SK-N-SH treated with all-trans-retinoic acid at 6 μM for 48 hours (cell line): ENCODE measurements at regions not wholly inside any gene's neighbourhood (a gene's known extent, or its start where the extent isn't known, plus 50 kb on each side); places are given as distances from the start of the nearest gene placed in this dataset.

Experiments used
- ATAC-seq: fragments of 200-7000 bp; cut with Tn5 transposase; 3 replicates; pipeline ENCODE4 v1.9.1; 2020; ENCODE audit warnings: mild to moderate bottlenecking, moderate library complexity
- ARNTL ChIP-seq: fragments of 450-650 bp; formaldehyde crosslinking; IDR thresholded peaks from 2 replicates; pipeline ENCODE4 v1.5.0; 2020; ENCODE audit warnings: low read depth, mild to moderate bottlenecking, moderate library complexity, borderline replicate concordance
- BACH2 ChIP-seq: fragments of 250-450 bp; sonication (Bioruptor Pico); IDR thresholded peaks from 2 replicates; pipeline ENCODE4 v1.9.0; 2021; ENCODE audit warnings: mild to moderate bottlenecking, borderline replicate concordance
- CREB5 ChIP-seq: fragments of 250-450 bp; sonication (Bioruptor Pico); IDR thresholded peaks from 2 replicates; pipeline ENCODE4 v1.5.1; 2020; ENCODE audit warnings: low read depth, mild to moderate bottlenecking, moderate library complexity
- CSDC2 ChIP-seq: fragments of 250-450 bp; sonication (Bioruptor Pico); IDR thresholded peaks from 2 replicates; pipeline ENCODE4 v1.5.0; 2020; ENCODE audit warnings: mild to moderate bottlenecking, moderate library complexity
- CSRNP3 ChIP-seq: fragments of 250-450 bp; sonication (Bioruptor Pico); IDR thresholded peaks from 2 replicates; pipeline ENCODE4 v1.5.1; 2021; ENCODE audit warnings: mild to moderate bottlenecking, moderate library complexity
- ESRRG ChIP-seq: fragments of 250-450 bp; sonication (Bioruptor Pico); IDR thresholded peaks from 2 replicates; pipeline ENCODE4 v1.6.1; 2021; ENCODE audit warnings: mild to moderate bottlenecking
- GLIS3 ChIP-seq: fragments of 250-450 bp; sonication (Bioruptor Pico); IDR thresholded peaks from 2 replicates; pipeline ENCODE4 v1.5.0; 2020; ENCODE audit warnings: mild to moderate bottlenecking, moderate library complexity
- ISL1 ChIP-seq: fragments of 250-450 bp; sonication (Bioruptor Pico); IDR thresholded peaks from 2 replicates; pipeline ENCODE4 v2.1.2; 2022; ENCODE audit warnings: mild to moderate bottlenecking, moderate library complexity
- OSR1 ChIP-seq: fragments of 250-450 bp; sonication (Bioruptor Pico); IDR thresholded peaks from 2 replicates; pipeline ENCODE4 v1.8.0; 2022; ENCODE audit warnings: moderate library complexity, mild to moderate bottlenecking, inconsistent platforms
- PPARA ChIP-seq: fragments of 250-450 bp; sonication (Bioruptor Pico); IDR thresholded peaks from 2 replicates; pipeline ENCODE4 v1.5.0; 2020; ENCODE audit warnings: mild to moderate bottlenecking, borderline replicate concordance
- RARB ChIP-seq: fragments of 250-450 bp; sonication (Bioruptor Pico); IDR thresholded peaks from 2 replicates; pipeline ENCODE4 v1.8.0; 2021; ENCODE audit warnings: mild to moderate bottlenecking, moderate library complexity
- SNAI2 ChIP-seq: fragments of 250-450 bp; sonication (Bioruptor Pico); IDR thresholded peaks from 2 replicates; pipeline ENCODE4 v1.5.0; 2020; ENCODE audit warnings: mild to moderate bottlenecking, moderate library complexity
- TCF4 ChIP-seq: fragments of 250-450 bp; sonication (Bioruptor Pico); IDR thresholded peaks from 2 replicates; pipeline ENCODE4 v1.8.0; 2021; ENCODE audit warnings: mild to moderate bottlenecking, moderate library complexity, borderline replicate concordance
- TSHZ2 ChIP-seq: fragments of 250-450 bp; sonication (Bioruptor Pico); IDR thresholded peaks from 2 replicates; pipeline ENCODE4 v1.5.0; 2020; ENCODE audit warnings: mild to moderate bottlenecking, moderate library complexity
- ZC3H10 ChIP-seq: fragments of 250-450 bp; sonication (Bioruptor Pico); IDR thresholded peaks from 2 replicates; pipeline ENCODE4 v1.5.1; 2021; ENCODE audit warnings: mild to moderate bottlenecking, moderate library complexity
- ZFP30 ChIP-seq: fragments of 450-650 bp; formaldehyde crosslinking; IDR thresholded peaks from 2 replicates; pipeline ENCODE4 v1.5.0; 2022; ENCODE audit warnings: mild to moderate bottlenecking, moderate library complexity
- ZNF565 ChIP-seq: fragments of 450-650 bp; formaldehyde crosslinking; conservative IDR thresholded peaks from 2 replicates; pipeline ENCODE4 v1.5.0; 2020; ENCODE audit warnings: low read depth, mild to moderate bottlenecking, moderate library complexity
- ZNF70 ChIP-seq: fragments of 450-650 bp; formaldehyde crosslinking; IDR thresholded peaks from 2 replicates; pipeline ENCODE4 v1.5.0; 2020; ENCODE audit warnings: mild to moderate bottlenecking, moderate library complexity
- ZNF8 ChIP-seq: fragments of 450-650 bp; formaldehyde crosslinking; IDR thresholded peaks from 2 replicates; pipeline ENCODE4 v1.5.0; 2020; ENCODE audit warnings: mild to moderate bottlenecking, moderate library complexity
- TF ChIP-seq, protein P1 (sequence below): fragments of 250-450 bp; sonication (Bioruptor Pico); IDR thresholded peaks from 2 replicates; pipeline ENCODE4 v1.8.0; 2020; ENCODE audit warnings: mild to moderate bottlenecking, moderate library complexity, borderline replicate concordance

GRCh38 chr5:82494942-82495341 is 216.8 kb upstream of the RPS23 start:
- no peak for ATAC-seq
- TF ChIP-seq CREB5 (CRISPR knock-in tag) (no peak), CSRNP3 (no peak), ZNF70 (no peak), PPARA (CRISPR knock-in tag) (no peak), ESRRG (CRISPR knock-in tag) (no peak), ARNTL (no peak), RARB (CRISPR knock-in tag) (no peak), BACH2 (CRISPR knock-in tag) (no peak), ISL1 (no peak), TSHZ2 (CRISPR knock-in tag) (no peak), TCF4 (CRISPR knock-in tag) (no peak)

GRCh38 chr5:82493221-82493620 is 215.1 kb upstream of the RPS23 start:
- TF ChIP-seq ZNF565 (CRISPR knock-in tag) (no peak), OSR1 (CRISPR knock-in tag) (no peak), GLIS3 (CRISPR knock-in tag) (no peak), CSDC2 (CRISPR knock-in tag) (no peak), TSHZ2 (CRISPR knock-in tag) (no peak), ZC3H10 (CRISPR knock-in tag) (no peak), BACH2 (CRISPR knock-in tag) (no peak), ZNF70 (no peak), ZFP30 (CRISPR knock-in tag) (no peak)
- no peak for ATAC-seq

GRCh38 chr5:82491397-82491796 is 213.2 kb upstream of the RPS23 start:
- no peak for TF ChIP-seq GLIS3 (CRISPR knock-in tag)
- no peak for TF ChIP-seq CSRNP3
- TF ChIP-seq CSDC2 (CRISPR knock-in tag), result no peak
- TF ChIP-seq ZNF8 (CRISPR knock-in tag), result no peak
- TF ChIP-seq TCF4 (CRISPR knock-in tag), result no peak
- no peak for TF ChIP-seq SNAI2 (CRISPR knock-in tag)
- TF ChIP-seq ZNF565 (CRISPR knock-in tag), result no peak
- TF ChIP-seq ARNTL, result no peak
- TF ChIP-seq RARB (CRISPR knock-in tag), result no peak
- TF ChIP-seq, protein P1, sequence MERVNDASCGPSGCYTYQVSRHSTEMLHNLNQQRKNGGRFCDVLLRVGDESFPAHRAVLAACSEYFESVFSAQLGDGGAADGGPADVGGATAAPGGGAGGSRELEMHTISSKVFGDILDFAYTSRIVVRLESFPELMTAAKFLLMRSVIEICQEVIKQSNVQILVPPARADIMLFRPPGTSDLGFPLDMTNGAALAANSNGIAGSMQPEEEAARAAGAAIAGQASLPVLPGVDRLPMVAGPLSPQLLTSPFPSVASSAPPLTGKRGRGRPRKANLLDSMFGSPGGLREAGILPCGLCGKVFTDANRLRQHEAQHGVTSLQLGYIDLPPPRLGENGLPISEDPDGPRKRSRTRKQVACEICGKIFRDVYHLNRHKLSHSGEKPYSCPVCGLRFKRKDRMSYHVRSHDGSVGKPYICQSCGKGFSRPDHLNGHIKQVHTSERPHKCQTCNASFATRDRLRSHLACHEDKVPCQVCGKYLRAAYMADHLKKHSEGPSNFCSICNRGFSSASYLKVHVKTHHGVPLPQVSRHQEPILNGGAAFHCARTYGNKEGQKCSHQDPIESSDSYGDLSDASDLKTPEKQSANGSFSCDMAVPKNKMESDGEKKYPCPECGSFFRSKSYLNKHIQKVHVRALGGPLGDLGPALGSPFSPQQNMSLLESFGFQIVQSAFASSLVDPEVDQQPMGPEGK, result no peak
- ATAC-seq, result no peak
